Suprapubic skin (tissue), 4 donors: ENCODE measurements at regions not wholly inside any gene's neighbourhood (a gene's known extent, or its start where the extent isn't known, plus 50 kb on each side); places are given as distances from the start of the nearest gene placed in this dataset.

Experiments used
- CTCF ChIP-seq, 2 donors: fragments of 200-600 bp in 1 of 2; fragments of 450-650 bp in 1 of 2; sonication (generic) in 1 of 2; IDR thresholded peaks; one replicate each; pipeline ENCODE4 v1.5.1; 2016 to 2019; ENCODE audit warnings: antibody characterized with exemption in 2 of 2, mild to moderate bottlenecking in 1 of 2, moderate library complexity in 1 of 2
- POLR2A ChIP-seq, 2 donors: fragments of 450-650 bp; IDR thresholded peaks; one replicate each; pipeline ENCODE4 v1.6.1; 2017; ENCODE audit warnings: antibody characterized with exemption in 2 of 2, mild to moderate bottlenecking in 2 of 2, moderate library complexity in 2 of 2
- POLR2AphosphoS5 ChIP-seq, 3 donors: sonication (generic); formaldehyde crosslinking; IDR thresholded peaks; one replicate each; pipeline ENCODE4 v1.6.1; 2017; ENCODE audit warnings: antibody characterized with exemption in 3 of 3

- no peak for TF ChIP-seq CTCF (IDR thresholded peaks at IDR 0.05)
- TF ChIP-seq POLR2AphosphoS5 (IDR thresholded peaks at IDR 0.05), result no peak
- no peak for TF ChIP-seq POLR2A (IDR thresholded peaks at IDR 0.05)
Observed at GRCh38 chr1:58405660-58406059, 140.9 kb downstream of the OMA1 start.
